ENCODE measurements at regions not wholly inside any gene's neighbourhood (a gene's known extent, or its start where the extent isn't known, plus 50 kb on each side); places are given as distances from the start of the nearest gene placed in this dataset.

DNA sequence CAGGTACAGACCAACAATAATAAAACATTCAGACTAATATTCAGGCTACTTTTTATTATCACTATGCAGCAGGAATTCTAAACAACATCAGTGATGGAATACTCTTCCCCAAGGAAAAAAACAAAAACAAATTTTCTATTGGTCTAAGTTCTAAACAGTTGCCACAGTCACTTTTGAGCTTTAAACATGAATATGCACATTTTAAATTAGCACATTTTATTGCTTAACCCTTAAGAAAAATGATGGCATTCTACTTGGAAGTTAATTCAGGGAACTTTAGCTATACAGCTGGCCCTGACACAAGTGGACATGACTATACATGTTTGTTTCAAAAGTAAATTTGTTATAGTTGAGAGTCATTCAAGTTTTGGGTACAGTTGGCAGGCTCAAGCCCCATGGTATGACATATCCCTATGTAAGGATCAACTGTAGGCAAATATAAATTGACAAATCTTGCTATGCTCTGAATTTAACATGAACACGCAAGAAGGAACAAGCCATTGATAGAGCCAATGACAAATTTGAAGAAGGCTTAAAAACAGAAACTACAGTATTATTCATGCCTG lies 224.3 kb upstream of the AMIGO2 start:
- no peak for DNase-seq

GRCh38 chr12:47303207-47303606 lies 223.4 kb upstream of the AMIGO2 start:
- DNase-seq, result no peak

GRCh38 chr12:47302111-47302671 lies 222.4 kb upstream of the AMIGO2 start:
- DNase-seq, result no peak

DNA sequence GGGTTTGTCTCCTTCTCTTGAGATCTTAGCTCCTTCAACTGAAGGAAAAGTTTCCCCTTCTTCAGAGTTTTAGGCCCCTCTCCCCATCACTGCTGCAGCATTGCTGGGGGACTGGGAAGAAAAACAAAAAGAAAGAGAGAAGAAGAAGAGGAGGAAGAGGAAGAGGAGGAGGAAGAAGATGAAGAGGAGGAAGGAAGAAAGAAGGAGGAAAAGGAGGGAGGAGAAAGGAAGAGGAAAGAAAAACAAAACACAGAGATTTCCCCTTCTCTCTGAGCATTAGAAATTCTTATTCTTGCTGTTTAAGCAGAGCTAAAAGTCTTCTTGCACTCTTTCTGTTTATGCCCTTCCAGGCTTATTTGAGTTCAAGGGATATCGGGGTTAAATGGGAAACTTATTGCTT lies 219.8 kb upstream of the AMIGO2 start:
- no peak for DNase-seq

DNA sequence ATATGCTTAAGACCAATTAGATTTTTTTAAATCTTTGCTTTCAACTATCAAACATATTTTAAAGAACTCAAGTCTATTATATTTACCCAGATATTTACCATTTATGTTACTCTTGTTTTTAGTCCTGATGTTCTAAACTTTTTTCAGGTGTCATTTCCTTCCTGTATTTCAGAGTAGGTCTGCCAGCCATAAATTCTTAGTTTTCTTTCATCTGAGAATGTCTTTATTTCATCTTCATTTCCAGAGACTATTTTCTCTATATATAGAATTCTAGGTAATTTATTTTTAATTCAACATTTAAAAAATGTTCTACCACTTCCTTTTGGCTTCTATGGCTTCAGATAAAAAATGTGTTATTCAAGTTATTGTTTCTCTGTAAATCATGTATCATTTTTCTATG lies 218.2 kb upstream of the AMIGO2 start:
- no peak for DNase-seq

DNA sequence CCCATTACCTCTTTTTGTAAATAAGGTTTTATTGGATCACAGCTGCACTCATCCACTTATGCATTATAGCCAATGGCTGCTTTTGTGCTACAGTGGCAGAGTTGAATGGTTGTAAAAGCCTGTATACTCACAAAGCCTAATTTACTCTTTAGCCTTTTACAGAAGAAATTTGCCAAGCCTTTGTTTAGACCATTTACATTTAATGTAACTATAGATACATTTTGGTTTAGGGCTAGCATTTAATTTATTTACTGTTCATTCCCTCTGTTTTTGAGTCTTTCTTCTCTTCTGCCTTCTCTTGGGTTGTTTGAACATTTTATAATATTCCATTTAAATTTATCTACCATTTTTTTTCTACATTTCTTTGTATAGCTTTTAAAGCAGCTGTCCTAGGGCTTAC lies 217.1 kb upstream of the AMIGO2 start:
- no peak for DNase-seq

- DNase-seq, result no peak
Measured at GRCh38 chr12:47293406-47293805, 213.6 kb upstream of the AMIGO2 start.

DNA sequence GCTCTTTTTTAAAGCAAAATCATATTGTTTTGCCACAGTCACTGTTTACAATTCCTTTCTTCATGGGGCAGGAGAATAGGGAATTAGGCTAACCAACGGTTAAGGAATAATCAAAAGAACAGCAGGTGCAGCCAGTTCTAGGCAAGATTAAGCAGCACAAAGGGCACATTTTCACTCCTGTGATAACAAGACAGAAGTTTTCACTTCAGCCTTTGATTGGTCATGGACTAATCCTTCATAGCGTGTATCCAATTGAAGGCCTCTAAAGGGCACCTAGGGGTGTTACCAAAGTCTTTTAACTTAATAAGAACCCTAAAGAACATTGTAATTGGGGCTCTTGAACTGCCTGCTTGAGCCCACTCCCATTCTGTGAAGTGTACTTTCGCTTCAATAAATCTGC lies 206.9 kb upstream of the AMIGO2 start:
- DNase-seq, result no peak
